Mesenchymal stem cell (in vitro differentiated cells and primary cell): ENCODE measurements at regions not wholly inside any gene's neighbourhood (a gene's known extent, or its start where the extent isn't known, plus 50 kb on each side); places are given as distances from the start of the nearest gene placed in this dataset.

Experiments used
- DNase-seq: peaks from one replicate; pipeline ENCODE4 v3.0.0-alpha.2; 2013
- H2AFZ ChIP-seq: one replicate; pipeline ENCODE4 v1.6.1; 2013; ENCODE audit warnings: low read depth, mild to moderate bottlenecking, control low read depth, inconsistent platforms, low read length, moderate library complexity
- H2AK5ac ChIP-seq: 2 replicates; pipeline ENCODE4 v1.6.1; 2013; ENCODE audit warnings: low read length, moderate library complexity, mild to moderate bottlenecking, inconsistent platforms; ENCODE audit not compliant: severe bottlenecking
- H2BK120ac ChIP-seq: one replicate; pipeline ENCODE4 v1.6.1; 2013; ENCODE audit warnings: low read depth, mild to moderate bottlenecking, inconsistent platforms, low read length, moderate library complexity
- H2BK12ac ChIP-seq, 2 experiments: one replicate each; pipeline ENCODE4 v1.6.1; 2013; ENCODE audit warnings: inconsistent platforms in 2 of 2, low read length in 2 of 2, mild to moderate bottlenecking in 2 of 2, moderate library complexity in 2 of 2, control low read depth in 1 of 2
- H2BK15ac ChIP-seq: one replicate; pipeline ENCODE4 v1.6.1; 2013; ENCODE audit warnings: mild to moderate bottlenecking, low read depth, inconsistent platforms; ENCODE audit not compliant: poor library complexity, severe bottlenecking
- H2BK5ac ChIP-seq: 2 replicates; pipeline ENCODE4 v1.6.1; 2013; ENCODE audit warnings: low read depth, mild to moderate bottlenecking, low read length, control low read depth, inconsistent platforms; ENCODE audit not compliant: poor library complexity, severe bottlenecking
- H3K14ac ChIP-seq, 2 experiments: one replicate each; pipeline ENCODE4 v1.6.1; 2013; ENCODE audit warnings: inconsistent platforms in 2 of 2, low read length in 2 of 2, control low read depth in 1 of 2, mild to moderate bottlenecking in 1 of 2, moderate library complexity in 1 of 2
- H3K18ac ChIP-seq, 2 experiments: one replicate each; pipeline ENCODE4 v1.6.1; 2013; ENCODE audit warnings: inconsistent platforms in 2 of 2, low read length in 2 of 2, control low read depth in 1 of 2, low read depth in 1 of 2, mild to moderate bottlenecking in 1 of 2
- H3K23ac ChIP-seq, 2 experiments: one replicate each; pipeline ENCODE4 v1.6.1; 2013; ENCODE audit warnings: inconsistent platforms in 2 of 2, low read length in 2 of 2, mild to moderate bottlenecking in 2 of 2, moderate library complexity in 2 of 2, control low read depth in 1 of 2
- H3K27ac ChIP-seq: 2 replicates; pipeline ENCODE4 v1.5.1; 2013; ENCODE audit warnings: mild to moderate bottlenecking, moderate library complexity, low read length, control low read depth, inconsistent platforms; ENCODE audit not compliant: poor library complexity, severe bottlenecking
- H3K27me3 ChIP-seq, 2 experiments: 2 replicates each; pipeline versions ENCODE4 v1.6.1 to v1.7.0; 2013; ENCODE audit warnings: low read length in 2 of 2, mild to moderate bottlenecking in 2 of 2, moderate library complexity in 2 of 2, control low read depth in 1 of 2, inconsistent platforms in 1 of 2; ENCODE audit not compliant: control insufficient read depth in 1 of 2, insufficient read depth in 1 of 2
- H3K36me3 ChIP-seq, 2 experiments: 2 replicates each; pipeline versions ENCODE4 v1.6.1 to v1.7.0; 2013; ENCODE audit warnings: low read length in 2 of 2, control low read depth in 1 of 2, inconsistent platforms in 1 of 2, low read depth in 1 of 2, mild to moderate bottlenecking in 1 of 2; ENCODE audit not compliant: insufficient read depth in 2 of 2, control insufficient read depth in 1 of 2
- H3K4ac ChIP-seq, 2 experiments: one replicate each; pipeline ENCODE4 v1.6.1; 2013; ENCODE audit warnings: inconsistent platforms in 2 of 2, low read length in 2 of 2, mild to moderate bottlenecking in 2 of 2, moderate library complexity in 2 of 2, control low read depth in 1 of 2, low read depth in 1 of 2
- H3K4me1 ChIP-seq: 2 replicates; pipeline ENCODE4 v1.6.1; 2013; ENCODE audit warnings: low read depth, low read length, control low read depth; ENCODE audit not compliant: control insufficient read depth, insufficient read depth
- H3K4me2 ChIP-seq: 2 replicates; pipeline ENCODE4 v1.6.1; 2013; ENCODE audit warnings: low read length, mild to moderate bottlenecking, inconsistent platforms; ENCODE audit not compliant: poor library complexity, severe bottlenecking
- H3K4me3 ChIP-seq, 2 experiments: 2 replicates each; pipeline versions ENCODE4 v1.5.1 to v1.7.0; 2013; ENCODE audit warnings: low read length in 2 of 2, mild to moderate bottlenecking in 2 of 2, control low read depth in 1 of 2, low read depth in 1 of 2; ENCODE audit not compliant: insufficient read depth in 1 of 2
- H3K79me1 ChIP-seq: replicated peaks from 2 replicates; pipeline ENCODE4 v1.6.1; 2013; ENCODE audit warnings: mild to moderate bottlenecking, control low read depth, low read length, inconsistent platforms; ENCODE audit not compliant: poor library complexity, severe bottlenecking
- H3K9ac ChIP-seq: 2 replicates; pipeline ENCODE4 v1.7.0; 2013; ENCODE audit warnings: mild to moderate bottlenecking, low read length, moderate library complexity
- H3K9me3 ChIP-seq: 2 replicates; pipeline ENCODE4 v1.7.0; 2013; ENCODE audit warnings: mild to moderate bottlenecking, low read length; ENCODE audit not compliant: control insufficient read depth
- H4K8ac ChIP-seq: one replicate; pipeline ENCODE4 v1.6.1; 2013; ENCODE audit warnings: inconsistent platforms, mild to moderate bottlenecking, low read length, moderate library complexity
- H4K91ac ChIP-seq: one replicate; pipeline ENCODE4 v1.6.1; 2013; ENCODE audit warnings: mild to moderate bottlenecking, low read length, inconsistent platforms
- WGBS: methylation state at CpG from one replicate; pipeline ENCODE4 v1.1.7; 2013; ENCODE audit warnings: mixed read lengths; 5-methylcytosine and 5-hydroxymethylcytosine counted together

GRCh38 chr18:61187971-61188370 is 145.3 kb upstream of the CDH20 start:
- Histone ChIP-seq H3K23ac (no peak overlapping the region), H3K27ac (no peak overlapping the region), H3K4ac (no peak overlapping the region), H4K8ac (no peak overlapping the region), H3K9ac (no peak overlapping the region), H3K14ac (no peak overlapping the region), H2BK120ac (no peak overlapping the region), H2AK5ac (no peak overlapping the region), H3K36me3 (no peaks in the 10 kb centered on the region), H4K91ac (no peak overlapping the region), H3K4me3 (no peak overlapping the region), H3K4me2 (no peak overlapping the region), H3K27me3 (no peaks in the 10 kb centered on the region), H2BK15ac (no peak overlapping the region), H2BK5ac (no peak overlapping the region), H2AFZ (no peak overlapping the region), H3K9me3 (no peaks in the 10 kb centered on the region), H3K4me1 (no peaks in the 10 kb centered on the region), H3K79me1 (no peaks in the 10 kb centered on the region), H3K18ac (no peak overlapping the region), H2BK12ac (no peak overlapping the region)
- DNase-seq: no peak
- WGBS: 95% methylated on average over 3 of the region's 3 CpGs

DNA sequence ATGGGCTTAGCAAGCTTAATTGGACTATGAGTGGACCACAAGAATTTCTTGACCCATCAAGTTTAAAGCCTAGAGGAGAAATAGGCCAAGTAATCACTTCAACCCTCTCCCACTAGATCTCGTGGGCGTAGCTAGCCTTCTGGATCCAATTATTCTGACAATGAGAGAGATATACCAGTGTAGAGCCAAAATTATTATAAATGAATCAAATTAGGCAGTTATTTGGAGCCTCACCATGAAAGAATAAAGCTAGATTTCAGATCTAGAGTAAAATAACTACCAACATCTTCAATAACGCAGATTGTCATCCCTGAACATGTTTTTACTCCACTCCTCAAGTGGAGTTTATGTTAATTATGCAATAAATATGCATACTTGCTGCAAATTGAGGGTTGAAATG is 143.9 kb upstream of the CDH20 start:
- no CpG with 5 or more reads among the region's 3 CpGs for WGBS

GRCh38 chr18:61194726-61195125 is 138.5 kb upstream of the CDH20 start:
- H3K4me3 ChIP-seq: no peak overlapping the region
- no peak overlapping the region for H3K27ac ChIP-seq
- H2BK12ac ChIP-seq: no peak overlapping the region
- no peak overlapping the region for H3K14ac ChIP-seq
- no peak overlapping the region for H2BK120ac ChIP-seq
- no peak overlapping the region for H4K8ac ChIP-seq
- no peak overlapping the region for H3K23ac ChIP-seq
- H3K4me2 ChIP-seq: no peak overlapping the region
- H3K36me3 ChIP-seq: no peaks in the 10 kb centered on the region
- no peak overlapping the region for H3K4ac ChIP-seq
- no peak overlapping the region for H2AK5ac ChIP-seq
- H2BK5ac ChIP-seq: no peak overlapping the region
- no peak overlapping the region for H3K9ac ChIP-seq
- H2AFZ ChIP-seq: no peak overlapping the region
- no peaks in the 10 kb centered on the region for H3K9me3 ChIP-seq
- no peak overlapping the region for H3K18ac ChIP-seq
- no peaks in the 10 kb centered on the region for H3K27me3 ChIP-seq
- no peak overlapping the region for H4K91ac ChIP-seq
- H3K4me1 ChIP-seq: no peaks in the 10 kb centered on the region
- WGBS: 69% methylated on average over 4 of the region's 4 CpGs
- no peak for DNase-seq
- no peaks in the 10 kb centered on the region for H3K79me1 ChIP-seq
- no peak overlapping the region for H2BK15ac ChIP-seq

More for the DNA sequence above, 143.9 kb upstream of the CDH20 start:
- Histone ChIP-seq H3K79me1 (no peaks in the 10 kb centered on the region), H3K9ac (no peak overlapping the region), H3K18ac (no peak overlapping the region), H3K9me3 (no peaks in the 10 kb centered on the region), H2BK5ac (no peak overlapping the region), H3K4me2 (no peak overlapping the region), H3K4ac (no peak overlapping the region), H3K23ac (no peak overlapping the region), H2AK5ac (no peak overlapping the region), H3K27ac (no peak overlapping the region), H3K4me1 (no peaks in the 10 kb centered on the region), H3K36me3 (no peaks in the 10 kb centered on the region), H3K27me3 (no peaks in the 10 kb centered on the region), H4K91ac (no peak overlapping the region), H4K8ac (no peak overlapping the region), H2BK15ac (no peak overlapping the region), H2AFZ (no peak overlapping the region), H2BK120ac (no peak overlapping the region), H3K4me3 (no peak overlapping the region), H3K14ac (no peak overlapping the region), H2BK12ac (no peak overlapping the region)
- no peak for DNase-seq

DNA sequence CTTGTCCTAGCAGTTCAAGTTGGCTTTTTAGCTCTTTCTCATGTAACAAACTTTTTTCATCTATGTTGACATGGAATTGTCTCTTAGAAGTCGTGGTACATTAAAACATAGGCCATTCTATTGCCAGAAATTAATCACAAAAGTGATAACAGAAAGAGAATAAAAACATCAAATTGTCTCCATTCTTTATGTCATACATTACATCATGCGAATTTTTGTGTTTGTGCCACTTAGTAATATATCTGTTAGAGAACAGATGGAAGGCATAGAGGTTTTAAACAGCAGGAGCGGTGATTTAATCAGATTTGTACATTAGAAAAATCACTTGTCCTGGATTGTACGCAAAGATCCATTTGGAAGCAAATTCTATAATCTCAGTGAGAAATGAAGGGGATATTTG is 136.5 kb upstream of the CDH20 start:
- no peak overlapping the region for H2BK12ac ChIP-seq
- WGBS: 76% methylated on average over 3 of the region's 4 CpGs
- H3K14ac ChIP-seq: no peak overlapping the region
- H4K8ac ChIP-seq: no peak overlapping the region
- no peak overlapping the region for H3K23ac ChIP-seq
- H2AFZ ChIP-seq: no peak overlapping the region
- no peaks in the 10 kb centered on the region for H3K9me3 ChIP-seq
- no peak overlapping the region for H2AK5ac ChIP-seq
- H2BK120ac ChIP-seq: no peak overlapping the region
- H3K4me3 ChIP-seq: no peak overlapping the region
- H3K18ac ChIP-seq: no peak overlapping the region
- no peaks in the 10 kb centered on the region for H3K4me1 ChIP-seq
- H3K79me1 ChIP-seq: no peaks in the 10 kb centered on the region
- H2BK15ac ChIP-seq: no peak overlapping the region
- no peaks in the 10 kb centered on the region for H3K36me3 ChIP-seq
- no peak for DNase-seq
- no peak overlapping the region for H3K4me2 ChIP-seq
- H4K91ac ChIP-seq: no peak overlapping the region
- no peak overlapping the region for H2BK5ac ChIP-seq
- no peak overlapping the region for H3K4ac ChIP-seq
- no peak overlapping the region for H3K27ac ChIP-seq
- H3K27me3 ChIP-seq: no peaks in the 10 kb centered on the region
- no peak overlapping the region for H3K9ac ChIP-seq
